ENCODE measurements at regions not wholly inside any gene's neighbourhood (a gene's known extent, or its start where the extent isn't known, plus 50 kb on each side); places are given as distances from the start of the nearest gene placed in this dataset.

DNA sequence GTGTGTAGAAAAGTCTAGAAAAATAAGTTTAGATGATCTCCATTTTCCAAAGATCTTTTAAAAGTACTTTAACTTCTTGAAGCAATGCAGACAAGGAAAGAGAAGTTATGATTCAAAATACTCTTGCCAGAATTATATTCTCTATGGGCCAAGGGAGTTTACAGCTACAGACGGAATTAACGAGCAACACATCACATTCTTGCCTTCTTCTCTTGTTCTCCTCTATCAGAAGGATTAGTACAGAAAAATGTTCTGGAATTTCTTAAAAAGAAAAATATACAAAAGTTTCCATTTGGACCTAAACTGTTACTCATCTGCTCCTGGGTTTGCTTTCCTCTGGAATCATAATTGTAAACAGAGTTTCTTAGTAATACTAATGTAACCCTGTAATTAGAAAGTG lies 284.7 kb upstream of the HSF2 start:
- no peak overlapping the region for H3K27ac ChIP-seq (ENCODE audit: extremely low read depth, low read depth, low read length)
- no peaks in the 10 kb centered on the region for H3K9me3 ChIP-seq (replicated peaks; ENCODE audit: control insufficient read depth, insufficient read depth, low read depth, low read length)
- no peak for ATAC-seq
- no peaks in the 10 kb centered on the region for H3K27me3 ChIP-seq (ENCODE audit: control insufficient read depth in 2 of 2, insufficient read depth in 2 of 2, low read length in 2 of 2)
- H3K9ac ChIP-seq (ENCODE audit: insufficient read depth in 1 of 2, low read depth in 2 of 2, low read length in 2 of 2) = no peak overlapping the region
- H3K36me3 ChIP-seq (ENCODE audit: control insufficient read depth, insufficient read depth, low read length) = no peaks in the 10 kb centered on the region
- ChIA-PET POLR2A (no interaction called here), CTCF (ENCODE audit: low intra/inter-chr PET ratio) (no interaction called here)
- FAIRE-seq = no peak
- BruUV-seq (replicated peaks) = no TSS peak
- no peaks in the 10 kb centered on the region for H4K20me1 ChIP-seq (replicated peaks; ENCODE audit: control insufficient read depth, insufficient read depth, low read length)
- H3K4me2 ChIP-seq (ENCODE audit: insufficient read depth, low read length) = no peak overlapping the region
- 0% methylated on average over 2 of the region's 2 CpGs for WGBS (ENCODE audit: insufficient coverage, low coverage, missing lambda C conversion rate)
- no peak for DNase-seq (ENCODE audit: extremely low read depth in 1 of 4, low spot score in 3 of 4)
- H3K4me3 ChIP-seq = no peak overlapping the region
- H3K9me1 ChIP-seq (ENCODE audit: control insufficient read depth, insufficient read depth, low read length) = no peaks in the 10 kb centered on the region
- no peak overlapping the region for H2AFZ ChIP-seq (ENCODE audit: low read depth, low read length)
- intact Hi-C loops (cut with micrococcal nuclease) (no loop called here), in situ Hi-C loops (cut with MboI) (no loop called here)
- no peaks in the 10 kb centered on the region for H3K4me1 ChIP-seq (replicated peaks in 1 of 2; ENCODE audit: control insufficient read depth in 2 of 2, insufficient read depth in 2 of 2, low read length in 2 of 2)
- H3K79me2 ChIP-seq (ENCODE audit: control insufficient read depth, insufficient read depth, low read length) = no peaks in the 10 kb centered on the region
- TF ChIP-seq ZKSCAN8 (CRISPR knock-in tag; IDR thresholded peaks at IDR 0.05) = no peak
- TF ChIP-seq CXXC5 (CRISPR knock-in tag; IDR thresholded peaks at IDR 0.05) = no peak
- TF ChIP-seq, protein P1, sequence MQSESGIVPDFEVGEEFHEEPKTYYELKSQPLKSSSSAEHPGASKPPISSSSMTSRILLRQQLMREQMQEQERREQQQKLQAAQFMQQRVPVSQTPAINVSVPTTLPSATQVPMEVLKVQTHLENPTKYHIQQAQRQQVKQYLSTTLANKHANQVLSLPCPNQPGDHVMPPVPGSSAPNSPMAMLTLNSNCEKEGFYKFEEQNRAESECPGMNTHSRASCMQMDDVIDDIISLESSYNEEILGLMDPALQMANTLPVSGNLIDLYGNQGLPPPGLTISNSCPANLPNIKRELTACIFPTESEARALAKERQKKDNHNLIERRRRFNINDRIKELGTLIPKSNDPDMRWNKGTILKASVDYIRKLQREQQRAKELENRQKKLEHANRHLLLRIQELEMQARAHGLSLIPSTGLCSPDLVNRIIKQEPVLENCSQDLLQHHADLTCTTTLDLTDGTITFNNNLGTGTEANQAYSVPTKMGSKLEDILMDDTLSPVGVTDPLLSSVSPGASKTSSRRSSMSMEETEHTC (IDR thresholded peaks at IDR 0.05) = no peak
- TF ChIP-seq AFF1 (IDR thresholded peaks at IDR 0.05; ENCODE audit: low read depth in 1 of 2, partially characterized antibody in 2 of 2) = no peak
- no peak for TF ChIP-seq ZNF197 (CRISPR knock-in tag; IDR thresholded peaks at IDR 0.05; ENCODE audit: low read depth)
- no peak for TF ChIP-seq ZNF121 (CRISPR knock-in tag; conservative IDR thresholded peaks at IDR 0.05)
- TF ChIP-seq CBX5 (IDR thresholded peaks at IDR 0.05; ENCODE audit: borderline replicate concordance, low read depth) = no peak

Measured in K562 (cell line).